ENCODE measurements at regions not wholly inside any gene's neighbourhood (a gene's known extent, or its start where the extent isn't known, plus 50 kb on each side); places are given as distances from the start of the nearest gene placed in this dataset.

- TF ChIP-seq TAF1 (IDR thresholded peaks at IDR 0.05; ENCODE audit: borderline replicate concordance, low read depth, low read length) (no peak), CTCF (IDR thresholded peaks at IDR 0.05 in 2 of 3, conservative IDR thresholded peaks at IDR 0.05 in 1 of 3; ENCODE audit: control insufficient read depth in 2 of 3, extremely low read depth in 1 of 3, insufficient read depth in 1 of 3, low read depth in 3 of 3, low read length in 3 of 3) (no peak), BACH1 (IDR thresholded peaks at IDR 0.05; ENCODE audit: borderline replicate concordance) (no peak), POLR2A (IDR thresholded peaks at IDR 0.05; ENCODE audit: low read depth, low read length) (no peak), EZH2 (IDR thresholded peaks at IDR 0.05; ENCODE audit: borderline replicate concordance, control insufficient read depth, low read depth, low read length) (no peak), EP300 (IDR thresholded peaks at IDR 0.05; ENCODE audit: borderline replicate concordance in 1 of 2, control insufficient read depth in 1 of 2, low read depth in 2 of 2, low read length in 2 of 2) (no peak), ZBTB40 (IDR thresholded peaks at IDR 0.05; ENCODE audit: borderline replicate concordance) (no peak), CREM (IDR thresholded peaks at IDR 0.05; ENCODE audit: low read depth) (no peak), YY1 (IDR thresholded peaks at IDR 0.05; ENCODE audit: low read depth, low read length) (no peak), CEBPB (IDR thresholded peaks at IDR 0.05; ENCODE audit: borderline replicate concordance in 1 of 2, low read depth in 2 of 2, low read length in 2 of 2) (no peak), BCL3 (IDR thresholded peaks at IDR 0.05; ENCODE audit: borderline replicate concordance, insufficient read depth, low read depth, low read length, poor library complexity, severe bottlenecking) (no peak), E2F4 (IDR thresholded peaks at IDR 0.05; ENCODE audit: low read depth, low read length) (no peak), RFX5 (IDR thresholded peaks at IDR 0.05; ENCODE audit: low read depth, low read length) (no peak), SUZ12 (IDR thresholded peaks at IDR 0.05; ENCODE audit: unreplicated experiment) (no peak)
Observed at GRCh38 chr13:83738407-83738806, 143.9 kb downstream of the SLITRK1 start.

Measured in GM12878 (cell line).